GM13976 (cell line): ENCODE measurements at regions not wholly inside any gene's neighbourhood (a gene's known extent, or its start where the extent isn't known, plus 50 kb on each side); places are given as distances from the start of the nearest gene placed in this dataset.

Experiments used
- DNase-seq: peaks from one replicate; pipeline ENCODE4 v3.0.0; 2012; ENCODE audit warnings: low spot score
- CTCF ChIP-seq: IDR thresholded peaks from 2 replicates; pipeline ENCODE4 v1.5.1; 2012; ENCODE audit warnings: borderline replicate concordance, mild to moderate bottlenecking; ENCODE audit not compliant: insufficient read depth; ENCODE audit errors: extremely low read depth, missing control alignments, control extremely low read depth
- in situ Hi-C: fragments of 300-500 bp; cut with MboI; formaldehyde crosslinking; loops from one replicate; pipeline ENCODE4 v1.12.0; 2022; ENCODE audit warnings: low sequenced_read_pairs, mixed read lengths, inconsistent platforms; ENCODE audit not compliant: unreplicated experiment

GRCh38 chr2:106581328-106581727 is 94.2 kb downstream of the CD8B2 start:
- DNase-seq = no peak
- in situ Hi-C loops = no loop called here
- no peak for TF ChIP-seq CTCF

GRCh38 chr2:106581755-106582147 is 94.6 kb downstream of the CD8B2 start:
- in situ Hi-C loops = no loop called here
- no peak for TF ChIP-seq CTCF

GRCh38 chr2:106582148-106583143 is 95.3 kb downstream of the CD8B2 start:
- DNase-seq = peak; percentile 84
- in situ Hi-C loops = no loop called here
- peak; percentile 63 for TF ChIP-seq CTCF

More at GRCh38 chr2:106581755-106582147, 94.6 kb downstream of the CD8B2 start:
- DNase-seq = peak; percentile 38

GRCh38 chr2:106584304-106584954 is 97.3 kb downstream of the CD8B2 start:
- no peak for TF ChIP-seq CTCF
- DNase-seq = no peak
- in situ Hi-C loops = no loop called here

GRCh38 chr2:106596844-106597243 is 109.7 kb downstream of the CD8B2 start:
- no peak for TF ChIP-seq CTCF
- DNase-seq = no peak
- in situ Hi-C loops = no loop called here

GRCh38 chr2:106599540-106599939 is 112.4 kb downstream of the CD8B2 start:
- in situ Hi-C loops = no loop called here
- no peak for DNase-seq
- no peak for TF ChIP-seq CTCF
